ENCODE measurements at regions not wholly inside any gene's neighbourhood (a gene's known extent, or its start where the extent isn't known, plus 50 kb on each side); places are given as distances from the start of the nearest gene placed in this dataset.

DNA sequence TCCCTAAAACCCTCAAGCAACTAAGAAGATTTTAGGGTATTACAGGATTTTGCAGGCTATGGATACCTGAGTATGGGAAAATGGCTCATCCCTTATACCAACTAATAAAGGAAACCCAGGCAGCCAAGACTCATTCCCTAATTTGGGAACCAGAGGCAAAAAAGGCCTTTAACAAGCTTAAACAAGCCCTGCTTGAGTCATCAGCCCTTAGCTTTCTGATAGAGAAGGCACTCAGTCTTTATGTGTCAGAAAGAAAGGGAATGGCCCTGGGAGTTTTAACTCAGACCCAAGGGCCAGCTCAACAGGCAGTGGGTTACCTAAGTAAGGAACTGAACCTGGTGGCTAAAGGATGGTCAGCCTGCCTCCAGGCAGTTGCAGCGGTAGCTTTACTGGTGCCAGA lies 96.9 kb upstream of the RMP24 start:
- Histone ChIP-seq H2AFZ (ENCODE audit: low read depth, low read length) (no peak overlapping the region), H3K27ac (ENCODE audit: insufficient read depth, low read depth, low read length) (no peak overlapping the region), H3K4me1 (ENCODE audit: control insufficient read depth, extremely low read depth, insufficient read depth, low read length) (no peaks in the 10 kb centered on the region), H3K79me2 (ENCODE audit: control insufficient read depth, insufficient read depth, low read length) (no peaks in the 10 kb centered on the region), H3K27me3 (ENCODE audit: control insufficient read depth in 2 of 2, insufficient read depth in 2 of 2, low read length in 2 of 2) (peaks cover 3 to 9% of the 10 kb centered on the region in 2 experiments), H3K4me2 (ENCODE audit: insufficient read depth, low read length) (no peak overlapping the region), H4K20me1 (replicated peaks; ENCODE audit: control insufficient read depth, extremely low read depth, insufficient read depth, low read length) (no peaks in the 10 kb centered on the region), H3K9ac (replicated peaks; ENCODE audit: extremely low read depth, insufficient read depth, low read length) (no peak overlapping the region), H3K4me3 (replicated peaks in 1 of 3; ENCODE audit: insufficient read depth in 1 of 3, low read depth in 1 of 3, low read length in 3 of 3) (no peak overlapping the region), H3K36me3 (ENCODE audit: control insufficient read depth in 2 of 2, extremely low read depth in 1 of 2, insufficient read depth in 2 of 2, low read length in 2 of 2) (no peaks in the 10 kb centered on the region), H3K9me1 (replicated peaks; ENCODE audit: control insufficient read depth, extremely low read depth, insufficient read depth, low read length) (no peaks in the 10 kb centered on the region), H3K9me3 (replicated peaks; ENCODE audit: control insufficient read depth, insufficient read depth, low read length) (no peaks in the 10 kb centered on the region)
- intact Hi-C loops (cut with micrococcal nuclease) = no loop called here
- FAIRE-seq = no peak
- TF ChIP-seq POLR2AphosphoS5 (IDR thresholded peaks at IDR 0.05; ENCODE audit: insufficient read depth, low read depth, low read length) = no peak
- no peak for TF ChIP-seq FOS (IDR thresholded peaks at IDR 0.05; ENCODE audit: borderline replicate concordance, insufficient read depth, low read length)
- TF ChIP-seq POLR2A (IDR thresholded peaks at IDR 0.05; ENCODE audit: low read depth, low read length) = no peak
- no peak for TF ChIP-seq GATA2 (IDR thresholded peaks at IDR 0.05; ENCODE audit: insufficient read depth, insufficient read length, low read depth, low read length)
- TF ChIP-seq MYC (IDR thresholded peaks at IDR 0.05; ENCODE audit: low read depth, low read length) = no peak
- TF ChIP-seq, protein P1, sequence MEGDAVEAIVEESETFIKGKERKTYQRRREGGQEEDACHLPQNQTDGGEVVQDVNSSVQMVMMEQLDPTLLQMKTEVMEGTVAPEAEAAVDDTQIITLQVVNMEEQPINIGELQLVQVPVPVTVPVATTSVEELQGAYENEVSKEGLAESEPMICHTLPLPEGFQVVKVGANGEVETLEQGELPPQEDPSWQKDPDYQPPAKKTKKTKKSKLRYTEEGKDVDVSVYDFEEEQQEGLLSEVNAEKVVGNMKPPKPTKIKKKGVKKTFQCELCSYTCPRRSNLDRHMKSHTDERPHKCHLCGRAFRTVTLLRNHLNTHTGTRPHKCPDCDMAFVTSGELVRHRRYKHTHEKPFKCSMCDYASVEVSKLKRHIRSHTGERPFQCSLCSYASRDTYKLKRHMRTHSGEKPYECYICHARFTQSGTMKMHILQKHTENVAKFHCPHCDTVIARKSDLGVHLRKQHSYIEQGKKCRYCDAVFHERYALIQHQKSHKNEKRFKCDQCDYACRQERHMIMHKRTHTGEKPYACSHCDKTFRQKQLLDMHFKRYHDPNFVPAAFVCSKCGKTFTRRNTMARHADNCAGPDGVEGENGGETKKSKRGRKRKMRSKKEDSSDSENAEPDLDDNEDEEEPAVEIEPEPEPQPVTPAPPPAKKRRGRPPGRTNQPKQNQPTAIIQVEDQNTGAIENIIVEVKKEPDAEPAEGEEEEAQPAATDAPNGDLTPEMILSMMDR (IDR thresholded peaks at IDR 0.05; ENCODE audit: extremely low read depth in 1 of 2, insufficient read depth in 1 of 2, low read depth in 1 of 2, low read length in 2 of 2) = no peak
- TF ChIP-seq JUN (IDR thresholded peaks at IDR 0.05; ENCODE audit: borderline replicate concordance, insufficient read depth, insufficient read length, low read depth) = no peak
- TF ChIP-seq, protein P2, sequence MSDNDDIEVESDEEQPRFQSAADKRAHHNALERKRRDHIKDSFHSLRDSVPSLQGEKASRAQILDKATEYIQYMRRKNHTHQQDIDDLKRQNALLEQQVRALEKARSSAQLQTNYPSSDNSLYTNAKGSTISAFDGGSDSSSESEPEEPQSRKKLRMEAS (IDR thresholded peaks at IDR 0.05; ENCODE audit: insufficient read depth, insufficient read length) = no peak
- TF ChIP-seq EZH2 (IDR thresholded peaks at IDR 0.05; ENCODE audit: borderline replicate concordance, low read depth, low read length, severe bottlenecking) = no peak
- BruUV-seq (replicated peaks) = no TSS peak
- ChIA-PET POLR2A (no interaction called here), CTCF (interaction anchor here (0.8 to 1.7 kb wide), 5 partner anchors 13 to 489 kb away, joined by 3 read pairs; no protein-coding TSS in a partner anchor)
- dilution Hi-C loops (cut with MboI; ENCODE audit: extremely low pct_ligation_motif_present, low sequenced_read_pairs) = no loop called here
- DNase-seq (ENCODE audit: low read depth, low spot score) = no peak

Data from endothelial cell of umbilical vein (primary cell).